PC-9 (cell line): ENCODE measurements at regions not wholly inside any gene's neighbourhood (a gene's known extent, or its start where the extent isn't known, plus 50 kb on each side); places are given as distances from the start of the nearest gene placed in this dataset.

Source experiments
- EZH2 ChIP-seq: fragments of 200-600 bp; sonication (generic); IDR thresholded peaks from 2 replicates; pipeline ENCODE4 v1.8.0; 2017; ENCODE audit warnings: antibody characterized with exemption, low read depth
- TF ChIP-seq, protein P1 (sequence below): fragments of 200-600 bp; sonication (generic); conservative IDR thresholded peaks from 2 replicates; pipeline ENCODE4 v1.6.1; 2017; ENCODE audit warnings: mixed run types, antibody characterized with exemption, mild to moderate bottlenecking, moderate library complexity

GRCh38 chr11:128193615-128194014, 393.7 kb downstream of the ETS1 start:
- TF ChIP-seq EZH2 = no peak
- TF ChIP-seq, protein P1, sequence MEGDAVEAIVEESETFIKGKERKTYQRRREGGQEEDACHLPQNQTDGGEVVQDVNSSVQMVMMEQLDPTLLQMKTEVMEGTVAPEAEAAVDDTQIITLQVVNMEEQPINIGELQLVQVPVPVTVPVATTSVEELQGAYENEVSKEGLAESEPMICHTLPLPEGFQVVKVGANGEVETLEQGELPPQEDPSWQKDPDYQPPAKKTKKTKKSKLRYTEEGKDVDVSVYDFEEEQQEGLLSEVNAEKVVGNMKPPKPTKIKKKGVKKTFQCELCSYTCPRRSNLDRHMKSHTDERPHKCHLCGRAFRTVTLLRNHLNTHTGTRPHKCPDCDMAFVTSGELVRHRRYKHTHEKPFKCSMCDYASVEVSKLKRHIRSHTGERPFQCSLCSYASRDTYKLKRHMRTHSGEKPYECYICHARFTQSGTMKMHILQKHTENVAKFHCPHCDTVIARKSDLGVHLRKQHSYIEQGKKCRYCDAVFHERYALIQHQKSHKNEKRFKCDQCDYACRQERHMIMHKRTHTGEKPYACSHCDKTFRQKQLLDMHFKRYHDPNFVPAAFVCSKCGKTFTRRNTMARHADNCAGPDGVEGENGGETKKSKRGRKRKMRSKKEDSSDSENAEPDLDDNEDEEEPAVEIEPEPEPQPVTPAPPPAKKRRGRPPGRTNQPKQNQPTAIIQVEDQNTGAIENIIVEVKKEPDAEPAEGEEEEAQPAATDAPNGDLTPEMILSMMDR = no peak
